ENCODE measurements at regions not wholly inside any gene's neighbourhood (a gene's known extent, or its start where the extent isn't known, plus 50 kb on each side); places are given as distances from the start of the nearest gene placed in this dataset.
A peak's percentile ranks its signal among the peaks of the same experiment; 100 is the strongest.
"Not testable (repeated sequence)": the region's sequence is repeated elsewhere in the genome, so short reads cannot be mapped to it uniquely, and the experiment has no call there.

- DNase-seq (ENCODE audit: low read depth, low spot score), result no peak
Observed at GRCh38 chr15:53036641-53037040, 246.5 kb upstream of the ONECUT1 start.

DNA sequence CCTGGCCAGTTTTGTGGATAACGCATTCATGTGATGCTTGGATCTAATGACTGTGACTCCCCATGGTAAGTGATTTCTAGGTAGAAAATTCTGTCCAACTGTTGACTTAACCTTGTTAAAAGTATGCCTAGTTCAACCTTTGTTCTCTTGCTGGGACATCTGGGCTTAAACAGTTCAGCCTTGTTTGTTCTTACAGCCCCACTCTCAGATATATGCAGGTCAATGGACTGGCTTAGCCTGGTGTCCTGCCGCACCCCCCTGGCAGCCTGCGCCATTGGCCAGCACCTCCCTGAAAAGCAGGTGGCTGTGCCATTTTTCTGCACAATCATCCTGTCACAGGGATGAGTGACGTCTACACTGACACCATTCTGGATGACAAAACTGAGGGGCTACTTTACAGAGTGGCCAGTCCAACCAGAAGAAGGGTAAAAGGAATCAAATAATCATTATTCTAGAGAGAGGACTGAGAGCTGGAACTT is 244.7 kb upstream of the ONECUT1 start:
- no peak for DNase-seq (ENCODE audit: low read depth, low spot score)

- DNase-seq (ENCODE audit: low read depth, low spot score), result no peak
Observed at GRCh38 chr15:53033709-53034108, 243.6 kb upstream of the ONECUT1 start.

DNA sequence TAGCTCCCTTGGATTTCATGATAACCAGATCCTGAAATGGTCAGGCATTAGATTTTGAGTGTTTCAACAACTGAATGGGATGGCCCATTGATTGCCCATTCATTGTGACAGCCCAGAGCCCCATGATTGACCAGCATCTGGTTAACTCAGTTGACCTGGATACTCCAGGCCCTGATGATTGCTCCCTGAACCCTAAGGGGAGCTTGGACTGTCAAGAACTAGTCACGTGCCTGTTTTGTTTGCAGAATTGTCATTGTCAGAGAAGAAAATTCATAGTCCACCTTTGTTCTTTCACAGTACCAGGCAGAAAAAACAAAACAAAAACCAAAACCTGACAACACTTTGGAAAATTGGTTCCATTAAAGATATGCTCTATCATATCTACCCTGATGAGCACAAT is 241.3 kb upstream of the ONECUT1 start:
- no peak for DNase-seq (ENCODE audit: low read depth, low spot score)

DNA sequence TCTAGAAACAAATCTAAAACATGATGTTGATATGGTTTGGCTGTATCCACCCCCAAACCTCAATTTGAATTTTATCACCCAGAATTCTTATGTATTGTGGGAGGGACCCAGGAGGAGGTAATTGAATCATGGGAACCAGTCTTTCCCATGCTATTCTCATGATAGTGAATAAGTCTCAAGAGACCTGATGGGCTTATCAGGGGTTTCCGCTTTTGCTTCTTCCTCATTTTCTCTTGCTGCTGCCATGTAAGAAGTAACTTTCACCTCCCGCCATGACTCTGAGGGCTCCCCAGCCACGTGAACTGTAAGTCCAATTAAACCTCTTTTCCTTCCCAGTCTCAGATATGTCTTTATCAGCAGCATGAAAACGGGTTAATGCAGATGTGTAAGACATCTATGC is 232.7 kb upstream of the ONECUT1 start:
- no peak for DNase-seq (ENCODE audit: low read depth, low spot score)

DNA sequence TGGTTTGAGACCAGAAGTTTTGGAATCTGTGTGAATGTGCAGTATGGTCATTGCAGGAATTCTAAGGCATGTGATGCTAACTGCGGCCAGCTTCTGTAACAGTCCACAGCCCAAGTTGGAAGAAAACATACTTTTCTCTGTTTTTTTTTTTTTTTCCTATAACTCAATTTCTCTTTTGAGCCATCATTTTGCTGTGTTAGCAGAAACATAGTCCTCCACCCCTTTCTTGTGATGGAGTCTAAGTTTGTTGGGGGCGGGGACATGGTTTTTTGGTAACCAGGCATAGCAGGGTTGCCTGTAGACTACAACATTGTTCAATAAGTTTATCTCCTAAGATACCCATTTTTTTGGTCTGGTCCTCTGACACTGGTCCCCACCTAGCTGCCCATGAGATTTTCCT is 223.2 kb upstream of the ONECUT1 start:
- no peak for DNase-seq (ENCODE audit: low read depth, low spot score)

- not testable (repeated sequence) for DNase-seq (ENCODE audit: low read depth, low spot score)
Observed at GRCh38 chr15:53011779-53012178, 221.6 kb upstream of the ONECUT1 start.

DNA sequence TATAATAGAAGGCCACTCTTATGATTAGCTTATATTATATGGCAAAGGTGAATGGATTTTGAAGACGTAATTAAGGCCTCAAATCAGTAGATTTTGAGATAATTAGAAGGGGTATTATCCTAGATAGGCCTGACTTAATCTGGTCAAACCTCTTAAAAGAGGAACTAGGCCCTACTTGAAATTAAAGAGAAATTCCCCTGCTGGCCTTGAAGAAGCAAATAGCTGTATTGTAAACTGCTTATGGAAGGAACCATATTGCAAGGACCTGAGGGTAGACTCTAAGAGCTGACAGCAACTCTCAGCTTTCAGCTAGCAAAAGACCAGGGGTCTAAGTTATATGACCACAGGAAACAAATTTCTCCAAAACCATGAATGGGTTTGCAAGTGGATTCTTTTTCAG is 219.0 kb upstream of the ONECUT1 start:
- DNase-seq (ENCODE audit: low read depth, low spot score), result no peak

DNA sequence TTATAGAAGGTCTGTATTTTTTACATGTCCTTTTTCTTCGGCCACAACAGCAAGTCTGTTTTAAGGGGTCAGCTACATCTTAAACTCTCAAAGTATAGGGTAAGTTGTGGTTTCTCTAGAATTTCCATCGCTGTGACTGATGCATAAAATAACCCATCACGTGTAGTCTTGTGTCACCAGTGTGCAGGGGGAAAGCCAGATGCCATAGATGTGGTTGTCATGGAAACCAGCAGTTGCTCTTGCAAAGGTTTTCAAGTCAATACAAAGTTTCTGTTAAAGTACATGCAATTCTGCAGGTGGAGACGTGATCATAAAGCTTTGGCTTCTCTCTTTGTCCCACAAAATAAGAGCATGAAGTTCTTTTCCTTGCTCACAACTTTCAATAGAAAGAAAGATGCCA is 210.3 kb upstream of the ONECUT1 start:
- DNase-seq (ENCODE audit: low read depth, low spot score), result no peak

DNA sequence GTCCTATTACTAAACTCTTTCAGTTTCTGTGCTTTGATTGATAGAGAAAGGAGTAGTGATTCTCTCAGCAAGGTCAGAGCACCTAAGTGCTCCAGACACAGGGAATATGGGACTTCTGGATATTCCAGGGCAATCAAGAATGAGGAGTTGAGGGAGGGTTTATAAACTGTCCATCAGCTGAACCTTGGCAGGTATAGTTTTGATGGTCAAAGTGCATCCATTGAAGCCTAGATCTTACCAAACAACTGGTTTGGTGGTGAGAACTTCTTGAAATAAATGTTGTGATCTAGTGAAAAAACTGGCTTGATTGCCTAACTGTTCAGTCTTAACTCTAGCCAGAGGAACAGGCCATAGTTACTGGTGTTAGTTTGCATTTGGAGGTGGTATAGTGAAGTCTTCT is 207.0 kb upstream of the ONECUT1 start:
- DNase-seq (ENCODE audit: low read depth, low spot score), result no peak

DNA sequence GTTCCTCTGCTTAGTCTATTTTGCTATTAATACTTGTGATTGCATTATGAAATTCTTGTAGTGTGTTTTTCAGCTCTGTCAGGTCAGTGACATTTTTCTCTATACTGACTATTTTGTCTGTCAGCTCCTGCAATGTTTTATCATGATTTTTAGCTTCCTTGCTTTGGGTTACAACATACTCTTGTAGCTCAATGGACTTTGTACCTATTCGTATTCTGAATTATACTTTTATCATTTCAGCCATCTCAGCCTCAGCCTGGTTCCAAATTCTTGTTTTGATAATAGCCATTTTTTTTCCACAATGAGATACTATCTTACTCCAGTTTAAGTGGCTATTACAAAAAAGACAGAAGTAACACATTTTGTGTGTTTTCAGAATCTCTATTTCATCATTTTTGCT is 204.2 kb upstream of the ONECUT1 start:
- no peak for DNase-seq (ENCODE audit: low read depth, low spot score)

DNA sequence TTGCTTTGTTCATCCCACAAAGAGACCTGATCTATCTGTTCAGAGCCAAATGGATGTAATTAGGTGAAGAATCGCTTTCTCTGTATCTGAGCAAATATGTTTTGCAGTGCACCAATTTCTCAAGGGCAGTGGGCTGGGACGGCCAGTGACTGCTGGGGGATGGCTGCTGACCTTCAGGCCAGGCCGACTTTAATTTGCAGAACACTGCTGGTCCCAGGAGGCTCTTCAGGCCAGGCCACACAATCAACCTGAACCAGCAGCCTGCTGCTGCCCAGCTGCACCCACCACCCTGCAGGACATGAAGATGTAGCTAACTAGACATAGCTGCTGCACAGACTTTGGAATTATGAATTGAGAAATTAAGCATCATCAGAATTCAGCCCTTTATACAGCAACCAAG is 194.4 kb upstream of the ONECUT1 start:
- no peak for DNase-seq (ENCODE audit: low read depth, low spot score)

DNA sequence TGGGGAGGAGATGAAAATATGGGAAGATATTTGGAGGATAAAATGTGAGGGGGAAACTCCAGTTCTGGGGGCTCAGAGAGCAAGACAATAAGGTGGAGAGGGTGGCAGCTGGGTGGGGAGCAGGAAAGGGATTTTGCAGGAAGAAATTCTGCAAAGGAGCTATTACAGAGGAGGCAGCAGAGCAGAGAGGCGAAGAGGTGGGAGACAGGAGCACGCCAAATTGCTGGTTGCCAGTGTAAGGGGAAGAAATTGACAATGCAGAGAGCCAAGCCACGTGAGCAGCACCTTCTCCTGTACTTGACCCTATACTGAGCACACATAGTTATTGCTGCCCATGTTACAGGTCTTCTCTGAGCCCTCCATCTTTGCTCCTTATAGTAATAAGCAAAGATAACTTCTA is 190.3 kb upstream of the ONECUT1 start:
- DNase-seq (ENCODE audit: low read depth, low spot score), result no peak

DNA sequence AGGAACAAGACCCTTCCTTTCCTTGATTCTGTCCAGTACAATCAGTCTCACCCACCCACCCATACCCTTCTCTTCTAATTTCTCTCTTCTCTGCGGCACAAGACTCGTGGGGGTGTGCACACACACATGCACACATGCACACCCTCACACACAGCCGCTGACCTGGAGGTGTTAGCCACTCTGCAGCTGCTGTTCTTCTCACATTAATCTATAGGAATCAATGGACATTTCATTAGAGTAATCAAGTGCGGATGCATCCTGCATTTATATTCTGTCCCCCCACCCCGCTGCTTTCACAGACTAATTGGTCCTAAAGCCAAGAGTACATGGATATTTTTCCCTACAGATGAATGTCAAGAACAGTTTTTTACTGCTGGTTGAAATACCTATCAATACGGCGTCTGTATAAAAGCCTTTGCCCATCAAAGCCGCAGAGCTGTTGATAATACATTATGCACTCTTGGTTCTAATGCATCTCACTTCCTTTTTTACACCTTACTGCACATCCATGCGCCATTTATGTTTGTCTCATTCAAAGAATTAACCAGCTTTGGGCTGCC is 186.5 kb upstream of the ONECUT1 start:
- DNase-seq (ENCODE audit: low read depth, low spot score), result no peak

GRCh38 chr15:52975941-52976449 is 185.9 kb upstream of the ONECUT1 start:
- no peak for DNase-seq (ENCODE audit: low read depth, low spot score)

DNA sequence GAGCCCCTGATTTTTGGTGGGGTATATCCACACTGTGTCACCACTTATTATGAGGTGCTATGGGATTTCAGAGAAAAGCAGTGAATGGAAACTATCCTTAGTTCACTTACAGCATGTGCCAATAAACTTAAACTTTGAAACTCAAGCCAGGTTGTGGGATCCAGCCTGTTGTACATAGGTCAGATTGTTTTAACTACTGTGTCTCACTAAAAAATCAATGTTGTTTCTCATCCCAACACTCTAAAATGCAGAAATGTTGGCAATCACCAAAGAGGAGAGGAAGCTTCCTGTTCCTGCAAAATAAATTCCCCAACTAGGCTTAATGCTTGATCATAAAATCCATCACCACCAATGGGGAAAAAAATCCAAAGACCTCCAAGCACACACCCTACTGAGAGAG is 173.7 kb upstream of the ONECUT1 start:
- no peak for DNase-seq (ENCODE audit: low read depth, low spot score)

DNA sequence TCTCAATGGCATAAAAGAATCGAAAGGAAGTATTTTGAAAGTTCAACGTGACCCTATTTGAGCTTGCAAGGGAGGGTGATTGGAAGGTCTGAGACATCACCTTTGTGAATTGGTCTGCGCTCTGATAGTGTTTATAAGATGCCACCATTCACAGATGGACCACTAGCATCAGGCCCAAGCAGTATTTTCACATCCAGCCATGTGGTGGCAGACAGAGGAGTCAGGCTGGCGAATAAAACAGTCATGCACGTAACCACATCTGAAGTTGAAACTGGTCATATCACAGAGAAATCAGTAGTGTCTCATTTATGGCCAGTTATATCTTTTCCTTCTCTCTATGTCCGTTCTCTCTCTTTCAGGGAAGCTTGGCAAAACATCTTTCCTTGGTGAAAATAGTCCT is 170.1 kb upstream of the ONECUT1 start:
- no peak for DNase-seq (ENCODE audit: low read depth, low spot score)

DNA sequence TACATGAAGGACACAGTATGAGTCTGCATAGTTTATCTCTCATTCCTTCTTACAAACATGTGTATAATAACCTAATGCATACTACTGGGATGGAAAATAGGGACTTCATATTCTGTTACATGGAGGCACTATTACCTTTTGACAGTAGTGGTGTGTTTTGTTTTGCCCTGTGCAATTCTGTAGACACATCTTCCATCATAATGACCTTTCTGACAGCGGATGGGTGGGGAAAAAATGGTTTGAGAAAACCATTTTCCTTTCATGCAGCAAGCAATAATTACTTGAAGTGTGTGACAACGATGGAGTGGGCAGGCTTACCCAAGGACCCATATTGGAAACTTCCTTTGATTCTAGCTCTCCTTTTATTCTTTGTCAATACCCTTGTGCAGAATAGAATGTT is 153.6 kb upstream of the ONECUT1 start:
- no peak for DNase-seq (ENCODE audit: low read depth, low spot score)

GRCh38 chr15:52936489-52936888 is 146.4 kb upstream of the ONECUT1 start:
- no peak for DNase-seq (ENCODE audit: low read depth, low spot score)

DNA sequence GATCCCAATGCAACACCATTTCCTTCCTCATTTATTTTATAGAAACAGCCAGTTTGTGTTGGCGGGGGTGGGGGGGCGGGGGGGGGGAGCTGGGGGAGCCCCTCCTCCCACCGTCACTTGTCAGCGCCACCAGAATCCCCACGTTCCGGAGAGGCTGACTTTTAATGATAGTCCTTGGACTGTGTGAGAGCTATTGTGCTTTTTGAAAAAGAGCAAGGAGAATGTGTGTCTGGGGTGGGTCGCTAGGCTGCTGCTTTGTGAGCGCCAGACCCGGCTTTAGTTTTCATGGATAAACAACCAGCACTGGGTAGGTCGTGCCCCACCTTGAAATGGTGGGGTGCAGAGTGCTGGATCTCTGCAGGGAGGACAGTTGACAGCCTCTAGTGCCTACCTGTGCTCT is 135.0 kb upstream of the ONECUT1 start:
- DNase-seq (ENCODE audit: low read depth, low spot score), result no peak

DNA sequence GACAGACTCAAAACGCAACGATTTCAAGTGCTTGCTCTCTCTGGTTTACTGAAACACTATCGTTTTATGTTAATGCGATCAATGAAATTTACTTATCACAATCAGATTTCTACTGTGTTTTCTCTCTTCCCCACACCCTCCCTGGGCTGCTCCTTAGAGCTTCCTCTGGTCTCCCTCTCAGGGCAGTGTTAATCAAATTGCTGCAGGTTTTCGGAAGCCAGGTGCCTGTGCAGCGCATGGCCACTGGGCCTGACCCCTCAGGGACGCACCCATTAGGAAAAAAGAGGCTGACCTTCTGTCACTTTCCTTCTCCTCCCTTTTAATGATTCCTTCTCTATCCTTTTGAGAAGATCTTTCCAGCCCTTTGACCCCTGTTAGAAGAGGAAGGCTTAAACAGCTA is 134.5 kb upstream of the ONECUT1 start:
- DNase-seq (ENCODE audit: low read depth, low spot score), result no peak

- no peak for DNase-seq (ENCODE audit: low read depth, low spot score)
Observed at GRCh38 chr15:52923626-52924025, 133.5 kb upstream of the ONECUT1 start.

DNA sequence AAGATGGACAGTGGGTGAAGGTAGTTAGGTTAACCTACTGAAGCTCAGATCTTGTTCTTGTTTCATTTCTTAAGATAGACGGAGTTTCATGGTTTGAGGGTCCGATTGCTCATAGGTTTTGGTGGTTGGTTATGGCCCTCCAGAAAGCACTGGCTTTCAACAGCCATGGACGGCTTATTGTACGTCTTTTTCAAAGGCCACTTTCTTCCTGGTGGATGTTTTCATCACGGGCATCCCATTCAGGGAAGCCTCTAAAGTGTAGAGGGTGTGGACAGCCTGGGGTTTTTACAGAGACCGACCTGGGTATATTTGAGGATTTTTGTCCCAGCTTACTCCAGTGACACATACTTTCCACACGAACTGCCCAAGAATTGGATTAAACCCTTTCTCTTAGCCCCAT is 132.7 kb upstream of the ONECUT1 start:
- no peak for DNase-seq (ENCODE audit: low read depth, low spot score)

DNA sequence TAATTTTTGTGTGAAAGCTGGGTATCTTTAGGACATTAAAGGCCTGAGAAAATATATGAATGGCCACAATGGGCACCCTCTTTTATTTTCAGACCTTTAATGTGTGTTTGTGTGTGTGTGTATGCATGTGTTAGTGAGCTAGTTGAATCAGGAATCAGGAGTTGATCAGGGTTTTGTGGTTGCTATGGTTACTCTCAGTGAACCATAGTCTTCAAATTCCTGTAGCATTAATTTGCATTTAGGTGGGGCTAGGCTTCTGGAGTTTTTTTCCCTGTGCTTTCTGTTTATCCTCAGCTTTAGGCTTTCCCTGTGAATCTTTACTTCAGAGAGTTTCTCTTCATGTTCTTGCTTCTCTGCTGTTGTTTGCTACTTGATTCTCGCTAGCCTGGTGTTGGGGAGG is 122.0 kb upstream of the ONECUT1 start:
- DNase-seq (ENCODE audit: low read depth, low spot score), result peak; percentile 3
